HepG2 (cell line): ENCODE measurements at regions not wholly inside any gene's neighbourhood (a gene's known extent, or its start where the extent isn't known, plus 50 kb on each side); places are given as distances from the start of the nearest gene placed in this dataset.

ENCODE experiments used
- CBX1 ChIP-seq: IDR thresholded peaks from one replicate; pipeline ENCODE4 v1.6.1; 2016; ENCODE audit warnings: antibody characterized with exemption, low read depth
- MEF2D ChIP-seq: sonication (generic); formaldehyde crosslinking; IDR thresholded peaks from 2 replicates; pipeline ENCODE4 v1.5.1; 2020; ENCODE audit warnings: mild to moderate bottlenecking, missing genetic modification reagents
- MNT ChIP-seq: fragments of 450-650 bp; IDR thresholded peaks from 2 replicates; pipeline ENCODE4 v1.6.1; 2016
- MYPOP ChIP-seq: sonication (generic); formaldehyde crosslinking; IDR thresholded peaks from 2 replicates; pipeline ENCODE4 v1.8.1; 2023; ENCODE audit warnings: mild to moderate bottlenecking, moderate library complexity, missing genetic modification reagents
- RERE ChIP-seq: IDR thresholded peaks from 2 replicates; pipeline ENCODE4 v1.6.1; 2016; ENCODE audit warnings: low read depth, missing genetic modification reagents, missing compliant biosample characterization
- SOX5 ChIP-seq: IDR thresholded peaks from 2 replicates; pipeline ENCODE4 v1.6.1; 2016; ENCODE audit warnings: borderline replicate concordance
- TBX3 ChIP-seq: fragments of 450-650 bp; IDR thresholded peaks from 2 replicates; pipeline ENCODE4 v1.6.1; 2017; ENCODE audit warnings: antibody characterized with exemption, mild to moderate bottlenecking, inconsistent platforms, borderline replicate concordance
- TRAFD1 ChIP-seq: sonication (generic); formaldehyde crosslinking; IDR thresholded peaks from 2 replicates; pipeline ENCODE4 v1.5.1; 2020; ENCODE audit warnings: missing genetic modification reagents, mild to moderate bottlenecking, borderline replicate concordance
- ZNF609 ChIP-seq: sonication (generic); formaldehyde crosslinking; IDR thresholded peaks from 2 replicates; pipeline ENCODE4 v1.4.0; 2020; ENCODE audit warnings: mild to moderate bottlenecking, missing genetic modification reagents, borderline replicate concordance
- ZNF784 ChIP-seq: sonication (generic); formaldehyde crosslinking; IDR thresholded peaks from 2 replicates; pipeline ENCODE4 v1.5.1; 2020; ENCODE audit warnings: missing genetic modification reagents, mild to moderate bottlenecking, borderline replicate concordance

- TF ChIP-seq ZNF784 (CRISPR knock-in tag): no peak
- peak; percentile 33; the same call in 1 of the 2 replicates for TF ChIP-seq RERE
- TF ChIP-seq SOX5 (CRISPR knock-in tag): peak; percentile 54; the same call in 1 of the 2 replicates
- TF ChIP-seq ZNF609 (CRISPR knock-in tag): peak; percentile 86; the same call in 1 of the 2 replicates
- TF ChIP-seq CBX1: no peak
- 0 out of 2 replicates have a peak, but pooled peaks have one; percentile 38 for TF ChIP-seq MEF2D (CRISPR knock-in tag)
- peak; percentile 57 for TF ChIP-seq MNT
- peak; percentile 97 for TF ChIP-seq TBX3
- no peak for TF ChIP-seq TRAFD1 (CRISPR knock-in tag)
- TF ChIP-seq MYPOP (CRISPR knock-in tag): no peak
Measured at GRCh38 chr2:123015186-123015585, 1009.9 kb upstream of the CNTNAP5 start (continued).
